ENCODE measurements at regions not wholly inside any gene's neighbourhood (a gene's known extent, or its start where the extent isn't known, plus 50 kb on each side); places are given as distances from the start of the nearest gene placed in this dataset.
"Not testable (repeated sequence)": the region's sequence is repeated elsewhere in the genome, so short reads cannot be mapped to it uniquely, and the experiment has no call there.

- not testable (repeated sequence) for DNase-seq (ENCODE audit: low read depth, low spot score)
These were observed 82.7 kb upstream of the METTL9 start for GRCh38 chr16:21516705-21517040.

GRCh38 chr16:21517263-21517662 lies 82.1 kb upstream of the METTL9 start:
- DNase-seq (ENCODE audit: low read depth, low spot score) = not testable (repeated sequence)

- DNase-seq (ENCODE audit: low read depth, low spot score) = not testable (repeated sequence)
These were observed 79.8 kb upstream of the METTL9 start for GRCh38 chr16:21519361-21520133.

GRCh38 chr16:21520134-21521047 lies 79.0 kb upstream of the METTL9 start:
- DNase-seq (ENCODE audit: low read depth, low spot score) = peak; percentile 76

GRCh38 chr16:21521048-21521389 lies 78.4 kb upstream of the METTL9 start:
- DNase-seq (ENCODE audit: low read depth, low spot score) = not testable (repeated sequence)

- peak; percentile 63 for DNase-seq (ENCODE audit: low read depth, low spot score)
These were observed 77.8 kb upstream of the METTL9 start for GRCh38 chr16:21521390-21522143.

GRCh38 chr16:21522846-21523245 lies 76.5 kb upstream of the METTL9 start:
- DNase-seq (ENCODE audit: low read depth, low spot score) = not testable (repeated sequence)

GRCh38 chr16:21523411-21524067 lies 75.8 kb upstream of the METTL9 start:
- no peak for DNase-seq (ENCODE audit: low read depth, low spot score)

- DNase-seq (ENCODE audit: low read depth, low spot score) = no peak
These were observed 75.2 kb upstream of the METTL9 start for GRCh38 chr16:21524068-21524751.

GRCh38 chr16:21524752-21525028 lies 74.7 kb upstream of the METTL9 start:
- DNase-seq (ENCODE audit: low read depth, low spot score) = not testable (repeated sequence)

- DNase-seq (ENCODE audit: low read depth, low spot score) = not testable (repeated sequence)
These were observed 74.1 kb upstream of the METTL9 start for GRCh38 chr16:21525029-21525895.

- DNase-seq (ENCODE audit: low read depth, low spot score) = not testable (repeated sequence)
These were observed 73.1 kb upstream of the METTL9 start for GRCh38 chr16:21525956-21526922.

GRCh38 chr16:21526923-21527807 lies 72.2 kb upstream of the METTL9 start:
- no peak for DNase-seq (ENCODE audit: low read depth, low spot score)

- not testable (repeated sequence) for DNase-seq (ENCODE audit: low read depth, low spot score)
These were observed 70.2 kb upstream of the METTL9 start for GRCh38 chr16:21529060-21529658.

GRCh38 chr16:21530729-21531383 lies 68.5 kb upstream of the METTL9 start:
- DNase-seq (ENCODE audit: low read depth, low spot score) = not testable (repeated sequence)

GRCh38 chr16:21532996-21533395 lies 66.4 kb upstream of the METTL9 start:
- not testable (repeated sequence) for DNase-seq (ENCODE audit: low read depth, low spot score)

GRCh38 chr16:21533474-21533873 lies 65.9 kb upstream of the METTL9 start:
- DNase-seq (ENCODE audit: low read depth, low spot score) = not testable (repeated sequence)

Data from smooth muscle cell of the brain vasculature (primary cell).